Fibroblast of upper back skin (primary cell): ENCODE measurements at regions not wholly inside any gene's neighbourhood (a gene's known extent, or its start where the extent isn't known, plus 50 kb on each side); places are given as distances from the start of the nearest gene placed in this dataset.
A peak's percentile ranks its signal among the peaks of the same experiment; 100 is the strongest.
"Not testable (repeated sequence)": the region's sequence is repeated elsewhere in the genome, so short reads cannot be mapped to it uniquely, and the experiment has no call there.

Source experiments
- DNase-seq: peaks from one replicate; pipeline ENCODE4 v3.0.0-alpha.2; 2013

GRCh38 chr17:21470422-21470821 lies 94.3 kb downstream of the KCNJ12 start:
- not testable (repeated sequence) for DNase-seq

GRCh38 chr17:21470861-21471260 lies 94.7 kb downstream of the KCNJ12 start:
- DNase-seq: no peak

- DNase-seq: no peak
These were observed 98.7 kb downstream of the KCNJ12 start for GRCh38 chr17:21474815-21475214.

- DNase-seq: no peak
These were observed 99.4 kb downstream of the KCNJ12 start for GRCh38 chr17:21475571-21475970.

- DNase-seq: no peak
These were observed 100.7 kb downstream of the KCNJ12 start for GRCh38 chr17:21476867-21477266.

GRCh38 chr17:21482189-21482865 lies 106.2 kb downstream of the KCNJ12 start:
- no peak for DNase-seq

GRCh38 chr17:21488043-21488442 lies 111.9 kb downstream of the KCNJ12 start:
- not testable (repeated sequence) for DNase-seq

- no peak for DNase-seq
These were observed 117.8 kb downstream of the KCNJ12 start for GRCh38 chr17:21493993-21494392.

GRCh38 chr17:21495281-21495680 lies 119.1 kb downstream of the KCNJ12 start:
- DNase-seq: no peak

- no peak for DNase-seq
These were observed 123.9 kb downstream of the KCNJ12 start for GRCh38 chr17:21500064-21500463.

- not testable (repeated sequence) for DNase-seq
These were observed 126.0 kb downstream of the KCNJ12 start for GRCh38 chr17:21501927-21502700.

- no peak for DNase-seq
These were observed 130.0 kb downstream of the KCNJ12 start for GRCh38 chr17:21505819-21506815.

- DNase-seq: not testable (repeated sequence)
These were observed 131.6 kb downstream of the KCNJ12 start for GRCh38 chr17:21507806-21508205.

- DNase-seq: no peak
These were observed 132.1 kb downstream of the KCNJ12 start for GRCh38 chr17:21508211-21508610.

- not testable (repeated sequence) for DNase-seq
These were observed 133.2 kb downstream of the KCNJ12 start for GRCh38 chr17:21509356-21509755.

GRCh38 chr17:21510686-21511362 lies 134.7 kb downstream of the KCNJ12 start:
- DNase-seq: no peak

- DNase-seq: peak; percentile 78
These were observed 135.4 kb downstream of the KCNJ12 start for GRCh38 chr17:21511363-21512195.

GRCh38 chr17:21512307-21513011 lies 136.3 kb downstream of the KCNJ12 start:
- no peak for DNase-seq

- peak; percentile 65 for DNase-seq
These were observed 136.9 kb downstream of the KCNJ12 start for GRCh38 chr17:21513012-21513570.

- not testable (repeated sequence) for DNase-seq
These were observed 138.4 kb downstream of the KCNJ12 start for GRCh38 chr17:21514567-21514966.
